Neural progenitor cell (in vitro differentiated cells): ENCODE measurements at regions not wholly inside any gene's neighbourhood (a gene's known extent, or its start where the extent isn't known, plus 50 kb on each side); places are given as distances from the start of the nearest gene placed in this dataset.

Experiments
- DNase-seq: peaks from one replicate; pipeline ENCODE4 v3.0.0-alpha.2; 2016; ENCODE audit warnings: low spot score
- H2AFZ ChIP-seq: fragments of 200-600 bp; sonication (generic); replicated peaks from 2 replicates; pipeline ENCODE4 v1.6.1; 2016; ENCODE audit warnings: antibody characterized with exemption
- H3F3A ChIP-seq: fragments of 200-600 bp; sonication (generic); 2 replicates; pipeline ENCODE4 v1.6.1; 2016; ENCODE audit warnings: antibody characterized with exemption, low read depth
- H3K27ac ChIP-seq: fragments of 200-600 bp; sonication (generic); 2 replicates; pipeline ENCODE4 v1.5.1; 2016; ENCODE audit warnings: mild to moderate bottlenecking
- H3K27me3 ChIP-seq: fragments of 200-600 bp; sonication (generic); 2 replicates; pipeline ENCODE4 v1.6.1; 2016; ENCODE audit warnings: mild to moderate bottlenecking, moderate library complexity
- H3K36me3 ChIP-seq: fragments of 200-600 bp; sonication (generic); 2 replicates; pipeline ENCODE4 v1.5.1; 2016
- H3K4me1 ChIP-seq: fragments of 200-600 bp; sonication (generic); 2 replicates; pipeline ENCODE4 v1.6.1; 2016; ENCODE audit warnings: mixed run types
- H3K4me2 ChIP-seq: fragments of 200-600 bp; sonication (generic); 2 replicates; pipeline ENCODE4 v1.6.1; 2016
- H3K4me3 ChIP-seq: fragments of 200-600 bp; sonication (generic); 2 replicates; pipeline ENCODE4 v1.5.1; 2016
- H3K79me2 ChIP-seq: fragments of 200-600 bp; sonication (generic); 2 replicates; pipeline ENCODE4 v1.6.1; 2016; ENCODE audit warnings: low read depth
- H3K9ac ChIP-seq: fragments of 200-600 bp; sonication (generic); 2 replicates; pipeline ENCODE4 v1.6.1; 2016
- H3K9me3 ChIP-seq: fragments of 200-600 bp; sonication (generic); 2 replicates; pipeline ENCODE4 v1.5.1; 2016; ENCODE audit warnings: low read depth
- H4K20me1 ChIP-seq: fragments of 200-600 bp; sonication (generic); 2 replicates; pipeline ENCODE4 v1.6.1; 2016; ENCODE audit warnings: low read depth
- H3K27ac Mint-ChIP-seq: 3 replicates; pipeline ENCODE4 v1.8.0; 2021; ENCODE audit warnings: mixed read lengths
- H3K27me3 Mint-ChIP-seq: 2 replicates; pipeline ENCODE4 v1.8.0; 2022; ENCODE audit warnings: low read depth, mild to moderate bottlenecking, inconsistent platforms, moderate library complexity, mixed read lengths; ENCODE audit not compliant: insufficient read depth
- H3K36me3 Mint-ChIP-seq: 3 replicates; pipeline ENCODE4 v1.8.0; 2021; ENCODE audit warnings: mixed read lengths
- H3K4me1 Mint-ChIP-seq: 3 replicates; pipeline ENCODE4 v1.8.0; 2021; ENCODE audit warnings: mixed read lengths
- H3K4me3 Mint-ChIP-seq: 3 replicates; pipeline ENCODE4 v1.8.0; 2021; ENCODE audit warnings: mild to moderate bottlenecking, moderate library complexity, mixed read lengths
- H3K9me3 Mint-ChIP-seq: 3 replicates; pipeline ENCODE4 v1.8.0; 2020; ENCODE audit warnings: mixed read lengths
- EZH2 ChIP-seq: fragments of 200-600 bp; sonication (generic); IDR thresholded peaks from 2 replicates; pipeline ENCODE4 v1.6.1; 2017; ENCODE audit warnings: antibody characterized with exemption, mild to moderate bottlenecking, moderate library complexity
- EZH2phosphoT487 ChIP-seq: fragments of 200-600 bp; sonication (generic); IDR thresholded peaks from 2 replicates; pipeline ENCODE4 v1.6.1; 2017; ENCODE audit warnings: antibody characterized with exemption
- TF ChIP-seq, protein P1 (sequence below): fragments of 200-600 bp; sonication (generic); IDR thresholded peaks from 2 replicates; pipeline ENCODE4 v1.5.1; 2017; ENCODE audit warnings: antibody characterized with exemption, mild to moderate bottlenecking

DNA sequence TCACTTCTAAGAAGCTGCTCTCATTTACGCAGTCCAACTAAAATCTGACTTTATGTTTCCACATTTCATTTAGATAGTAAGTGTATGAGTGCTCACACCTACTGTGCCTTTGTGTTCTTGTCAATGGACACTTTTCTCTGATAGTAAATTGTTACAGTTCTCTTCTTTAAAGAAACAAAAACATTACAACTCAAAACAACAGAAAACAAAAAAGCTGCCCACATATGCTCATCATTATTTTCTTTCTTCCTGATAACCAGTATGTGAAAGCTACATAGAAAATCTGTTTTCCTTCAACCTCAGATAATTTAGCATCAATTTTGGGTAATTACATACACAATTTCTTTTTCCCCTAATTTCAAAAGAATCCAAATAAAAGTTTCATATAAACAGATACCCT, 1247.8 kb upstream of the NXPH2 start:
- H3K79me2 ChIP-seq, result no peaks in the 10 kb centered on the region
- H3K27ac ChIP-seq, result no peak overlapping the region
- no peak overlapping the region for H3K4me3 ChIP-seq
- Mint-ChIP-seq H3K27ac (no peak overlapping the region), H3K36me3 (no peaks in the 10 kb centered on the region), H3K27me3 (no peaks in the 10 kb centered on the region), H3K4me1 (no peaks in the 10 kb centered on the region), H3K9me3 (no peaks in the 10 kb centered on the region), H3K4me3 (no peak overlapping the region)
- H2AFZ ChIP-seq, result no peak overlapping the region
- H3F3A ChIP-seq, result no peaks in the 10 kb centered on the region
- no peaks in the 10 kb centered on the region for H4K20me1 ChIP-seq
- no peaks in the 10 kb centered on the region for H3K36me3 ChIP-seq
- H3K9me3 ChIP-seq, result no peaks in the 10 kb centered on the region
- no peaks in the 10 kb centered on the region for H3K4me1 ChIP-seq
- no peak overlapping the region for H3K4me2 ChIP-seq
- TF ChIP-seq EZH2phosphoT487 (no peak), EZH2 (no peak)
- TF ChIP-seq, protein P1, sequence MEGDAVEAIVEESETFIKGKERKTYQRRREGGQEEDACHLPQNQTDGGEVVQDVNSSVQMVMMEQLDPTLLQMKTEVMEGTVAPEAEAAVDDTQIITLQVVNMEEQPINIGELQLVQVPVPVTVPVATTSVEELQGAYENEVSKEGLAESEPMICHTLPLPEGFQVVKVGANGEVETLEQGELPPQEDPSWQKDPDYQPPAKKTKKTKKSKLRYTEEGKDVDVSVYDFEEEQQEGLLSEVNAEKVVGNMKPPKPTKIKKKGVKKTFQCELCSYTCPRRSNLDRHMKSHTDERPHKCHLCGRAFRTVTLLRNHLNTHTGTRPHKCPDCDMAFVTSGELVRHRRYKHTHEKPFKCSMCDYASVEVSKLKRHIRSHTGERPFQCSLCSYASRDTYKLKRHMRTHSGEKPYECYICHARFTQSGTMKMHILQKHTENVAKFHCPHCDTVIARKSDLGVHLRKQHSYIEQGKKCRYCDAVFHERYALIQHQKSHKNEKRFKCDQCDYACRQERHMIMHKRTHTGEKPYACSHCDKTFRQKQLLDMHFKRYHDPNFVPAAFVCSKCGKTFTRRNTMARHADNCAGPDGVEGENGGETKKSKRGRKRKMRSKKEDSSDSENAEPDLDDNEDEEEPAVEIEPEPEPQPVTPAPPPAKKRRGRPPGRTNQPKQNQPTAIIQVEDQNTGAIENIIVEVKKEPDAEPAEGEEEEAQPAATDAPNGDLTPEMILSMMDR, result no peak
- no peak for DNase-seq
- H3K9ac ChIP-seq, result no peak overlapping the region
- no peaks in the 10 kb centered on the region for H3K27me3 ChIP-seq

DNA sequence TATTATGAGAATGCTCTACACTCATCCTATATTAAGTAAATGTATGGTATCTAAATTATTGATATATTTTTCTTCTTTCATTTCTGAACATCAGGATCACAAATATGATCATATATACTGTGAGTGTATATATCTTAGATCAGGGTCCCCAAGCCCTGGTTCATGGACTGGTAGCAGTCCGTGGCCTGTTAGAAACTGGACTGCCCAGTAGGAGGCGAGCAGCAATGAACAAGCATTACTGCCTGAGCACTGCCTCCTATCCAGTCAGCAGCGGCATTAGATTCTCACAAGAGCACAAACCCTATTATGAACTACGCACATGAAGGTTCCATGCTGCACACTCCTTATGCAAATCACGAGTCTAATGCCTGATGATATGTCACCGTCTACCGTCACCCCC, 1247.1 kb upstream of the NXPH2 start:
- no peak for TF ChIP-seq EZH2
- no peak for TF ChIP-seq EZH2phosphoT487
- TF ChIP-seq, protein P1, result peak; percentile 28

DNA sequence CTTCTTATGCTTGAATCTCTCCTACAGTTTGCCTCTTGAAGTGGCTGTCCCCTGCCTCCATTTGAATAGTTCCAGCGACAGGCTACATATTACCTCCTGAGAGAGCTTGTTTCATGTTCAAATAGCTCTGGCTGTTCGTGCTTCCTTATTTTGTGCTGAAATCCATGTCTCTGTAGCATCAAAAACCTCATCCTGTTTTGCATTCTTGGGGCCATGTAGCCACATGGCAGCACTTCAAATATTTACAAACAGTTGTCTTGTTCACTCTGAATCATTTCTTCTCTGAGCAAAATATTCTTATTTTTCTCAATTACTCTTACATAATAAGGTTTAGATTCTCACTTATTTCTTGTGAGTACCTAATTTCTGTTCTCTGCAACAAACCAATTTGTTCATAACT, 1243.1 kb upstream of the NXPH2 start:
- Histone ChIP-seq H3K4me2 (no peak overlapping the region), H3K36me3 (no peaks in the 10 kb centered on the region), H3K79me2 (no peaks in the 10 kb centered on the region), H3K4me3 (no peak overlapping the region), H4K20me1 (no peaks in the 10 kb centered on the region), H3K27me3 (no peaks in the 10 kb centered on the region), H3K9ac (no peak overlapping the region), H3K27ac (no peak overlapping the region), H3K4me1 (no peaks in the 10 kb centered on the region), H2AFZ (no peak overlapping the region), H3F3A (no peaks in the 10 kb centered on the region), H3K9me3 (no peaks in the 10 kb centered on the region)
- TF ChIP-seq, protein P1, result no peak
- TF ChIP-seq EZH2 (no peak), EZH2phosphoT487 (no peak)
- Mint-ChIP-seq H3K9me3 (no peaks in the 10 kb centered on the region), H3K27me3 (no peaks in the 10 kb centered on the region), H3K27ac (no peak overlapping the region), H3K4me1 (no peaks in the 10 kb centered on the region), H3K4me3 (no peak overlapping the region), H3K36me3 (no peaks in the 10 kb centered on the region)
- DNase-seq, result no peak

More for the DNA sequence above, 1247.1 kb upstream of the NXPH2 start:
- H3K4me3 ChIP-seq, result no peak overlapping the region
- H3K9ac ChIP-seq, result no peak overlapping the region
- H3K27me3 ChIP-seq, result no peaks in the 10 kb centered on the region
- no peaks in the 10 kb centered on the region for H3K36me3 Mint-ChIP-seq
- H3K79me2 ChIP-seq, result no peaks in the 10 kb centered on the region
- H3K36me3 ChIP-seq, result no peaks in the 10 kb centered on the region
- no peak overlapping the region for H3K4me2 ChIP-seq
- no peaks in the 10 kb centered on the region for H3K27me3 Mint-ChIP-seq
- no peaks in the 10 kb centered on the region for H3K9me3 Mint-ChIP-seq
- H3K27ac Mint-ChIP-seq, result no peak overlapping the region
- H3F3A ChIP-seq, result no peaks in the 10 kb centered on the region
- H3K4me1 Mint-ChIP-seq, result no peaks in the 10 kb centered on the region
- no peak overlapping the region for H3K4me3 Mint-ChIP-seq
- H3K27ac ChIP-seq, result no peak overlapping the region
- no peak overlapping the region for H2AFZ ChIP-seq
- no peaks in the 10 kb centered on the region for H3K4me1 ChIP-seq
- no peaks in the 10 kb centered on the region for H4K20me1 ChIP-seq
- H3K9me3 ChIP-seq, result no peaks in the 10 kb centered on the region
- DNase-seq, result peak; percentile 16
